Fibroblast of skin of abdomen (primary cell): ENCODE measurements at regions not wholly inside any gene's neighbourhood (a gene's known extent, or its start where the extent isn't known, plus 50 kb on each side); places are given as distances from the start of the nearest gene placed in this dataset.
"Not testable (repeated sequence)": the region's sequence is repeated elsewhere in the genome, so short reads cannot be mapped to it uniquely, and the experiment has no call there.

Experiments used
- DNase-seq: peaks from one replicate; pipeline ENCODE4 v3.0.0-alpha.2; 2013

- DNase-seq = no peak
Measured at GRCh38 chr10:16234916-16235315, 201.9 kb upstream of the PTER start.

DNA sequence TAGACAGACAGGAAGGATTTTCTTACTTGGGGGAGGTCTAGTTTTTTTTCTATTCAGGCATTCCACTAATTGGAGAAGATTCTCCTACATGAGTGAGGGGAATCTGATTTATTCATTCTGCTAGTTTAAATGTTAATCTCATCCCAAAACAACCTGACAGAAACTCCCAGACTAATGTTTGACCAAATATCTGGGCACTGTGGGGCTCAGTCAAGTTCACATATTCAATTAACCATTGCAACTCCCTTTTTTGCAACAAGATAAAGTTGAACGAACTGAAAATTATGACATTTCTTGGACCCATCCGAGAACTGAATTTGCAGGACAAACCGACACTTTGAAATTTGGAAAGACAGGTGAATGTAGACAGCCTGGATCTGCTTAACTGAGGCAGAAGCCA, 194.4 kb upstream of the PTER start:
- no peak for DNase-seq

DNA sequence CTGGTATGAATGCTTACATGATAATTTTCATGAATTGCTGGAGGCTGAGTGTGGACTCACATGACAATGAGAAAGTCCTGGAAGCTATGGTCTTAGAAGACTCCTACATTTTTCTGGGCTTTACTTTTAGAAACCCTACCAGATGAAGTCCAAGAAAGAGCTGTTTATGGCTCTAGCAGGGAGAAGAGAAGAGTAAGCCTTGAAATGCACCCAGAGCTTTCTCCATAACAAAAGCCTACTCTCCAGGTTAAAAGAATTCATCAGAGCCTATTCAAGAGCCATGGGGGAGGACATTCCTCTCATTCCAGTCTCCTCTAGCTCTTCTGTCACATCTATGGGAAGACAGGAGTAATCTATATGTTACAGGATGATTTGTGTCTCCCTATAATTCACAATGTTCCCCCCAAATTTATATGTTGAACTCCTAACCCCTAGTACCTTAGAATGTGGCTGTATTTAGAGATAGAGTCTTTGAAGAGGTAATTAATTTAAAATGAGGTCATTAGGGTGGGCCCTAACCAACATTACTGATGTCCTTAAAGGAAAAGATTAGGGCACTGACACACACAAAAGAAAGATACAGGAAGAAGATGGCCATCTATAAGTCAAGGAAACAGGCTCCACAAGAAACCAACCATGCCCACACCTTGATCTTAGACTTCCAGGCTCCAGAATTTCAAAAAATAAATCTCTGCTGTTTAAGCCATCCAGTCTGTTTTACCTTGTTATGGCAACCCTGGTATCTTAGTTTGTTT, 193.8 kb upstream of the PTER start:
- no peak for DNase-seq

- not testable (repeated sequence) for DNase-seq
Measured at GRCh38 chr10:16250136-16250535, 186.7 kb upstream of the PTER start.

- no peak for DNase-seq
Measured at GRCh38 chr10:16256336-16256735, 180.5 kb upstream of the PTER start.

GRCh38 chr10:16258291-16259040, 178.3 kb upstream of the PTER start:
- no peak for DNase-seq

DNA sequence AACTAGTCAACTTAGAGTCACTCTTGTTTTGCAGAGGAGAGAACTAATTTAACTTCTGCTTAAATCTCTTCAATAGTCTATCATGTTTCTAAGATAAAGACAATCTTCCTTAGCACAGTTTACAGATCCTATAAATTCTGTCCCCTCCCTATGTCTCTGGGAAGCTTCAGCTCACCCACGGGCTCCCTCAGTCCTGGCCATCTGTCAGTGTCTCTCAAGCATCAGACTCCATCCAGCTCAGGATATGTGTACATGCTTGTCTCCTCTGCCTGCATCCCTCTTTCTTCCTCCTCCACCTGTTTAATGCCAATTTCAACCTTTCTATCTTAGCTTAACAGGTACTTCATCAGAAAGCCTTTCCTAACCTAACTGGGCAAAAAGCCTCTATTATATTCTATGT, 177.1 kb upstream of the PTER start:
- no peak for DNase-seq

- DNase-seq = no peak
Measured at GRCh38 chr10:16260388-16260787, 176.4 kb upstream of the PTER start.

DNA sequence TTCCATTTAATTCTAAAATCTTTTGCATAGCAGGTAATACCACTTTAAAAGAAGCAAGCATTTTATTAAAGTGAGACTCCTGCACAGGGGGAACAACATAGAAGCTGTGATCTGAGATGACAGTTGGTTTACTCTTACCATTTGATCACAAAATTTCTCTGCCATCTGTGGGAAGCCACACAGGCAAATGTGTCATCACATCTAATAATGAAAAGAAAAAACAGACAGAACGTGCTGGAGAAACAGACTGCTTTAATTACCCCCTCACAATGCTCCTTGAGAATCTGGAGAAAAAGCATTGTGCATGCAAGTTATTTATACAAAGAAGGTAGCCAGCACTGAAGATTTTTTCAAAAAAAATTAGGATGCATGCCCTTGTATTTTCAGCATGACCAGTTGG, 165.2 kb upstream of the PTER start:
- no peak for DNase-seq

GRCh38 chr10:16274911-16275310, 161.9 kb upstream of the PTER start:
- DNase-seq = no peak

GRCh38 chr10:16280595-16280994, 156.2 kb upstream of the PTER start:
- DNase-seq = no peak

DNA sequence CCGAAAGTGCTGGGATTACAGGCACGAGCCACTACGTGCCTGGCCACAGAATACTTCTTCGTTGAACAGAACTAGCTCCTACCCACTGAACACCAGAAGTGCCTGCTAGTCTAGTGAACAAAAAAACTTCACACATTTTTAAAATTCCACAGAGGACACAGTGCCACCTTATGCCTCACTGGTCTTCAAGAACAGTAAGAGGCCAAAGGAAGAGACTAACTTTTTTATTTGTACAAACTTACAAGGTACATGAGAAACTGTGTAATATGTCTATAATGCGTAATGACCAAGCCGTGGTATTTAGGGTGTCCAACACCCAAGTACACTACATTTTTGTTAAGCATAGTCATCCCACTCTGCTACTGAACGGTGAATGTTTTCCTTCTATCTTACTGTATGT, 144.4 kb upstream of the PTER start:
- no peak for DNase-seq

DNA sequence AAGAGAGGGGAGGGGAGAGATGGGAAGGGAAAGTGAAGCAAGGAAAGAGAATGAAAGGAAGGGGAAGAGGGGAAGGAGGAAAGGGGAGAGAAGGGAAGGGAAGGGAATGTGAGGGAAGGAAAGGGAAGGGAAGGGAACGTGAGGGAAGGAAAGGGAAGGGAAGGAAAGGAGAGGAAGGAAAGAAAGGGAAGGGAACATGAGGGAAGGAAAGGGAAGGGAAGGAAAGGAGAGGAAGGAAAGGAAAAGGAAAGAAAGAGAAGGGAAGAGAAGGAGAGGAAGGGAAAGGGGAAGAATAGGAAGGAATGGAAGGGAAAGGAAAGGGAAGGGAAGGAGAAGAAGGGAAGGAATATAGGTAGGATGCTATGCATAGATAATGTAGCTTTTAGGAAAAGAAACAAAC, 139.7 kb upstream of the PTER start:
- DNase-seq = no peak

DNA sequence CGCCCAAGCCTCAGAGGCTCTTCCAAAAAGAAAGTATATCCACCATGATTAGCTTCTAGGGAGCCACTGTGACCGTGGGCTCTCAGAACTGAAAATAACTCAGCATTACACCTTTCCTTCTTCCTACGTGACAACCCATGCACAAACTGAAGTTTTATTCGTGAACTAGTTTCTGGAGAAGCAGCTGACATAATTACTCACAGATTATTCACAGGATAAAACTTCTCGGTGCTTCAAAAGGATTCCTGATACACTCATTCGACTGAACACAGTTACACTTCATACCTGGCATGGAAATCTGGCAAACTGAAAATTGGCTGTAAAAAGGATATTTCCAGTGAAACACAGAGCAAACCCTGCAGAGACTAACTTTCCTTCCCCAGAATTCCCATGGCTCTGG, 139.2 kb upstream of the PTER start:
- no peak for DNase-seq

DNA sequence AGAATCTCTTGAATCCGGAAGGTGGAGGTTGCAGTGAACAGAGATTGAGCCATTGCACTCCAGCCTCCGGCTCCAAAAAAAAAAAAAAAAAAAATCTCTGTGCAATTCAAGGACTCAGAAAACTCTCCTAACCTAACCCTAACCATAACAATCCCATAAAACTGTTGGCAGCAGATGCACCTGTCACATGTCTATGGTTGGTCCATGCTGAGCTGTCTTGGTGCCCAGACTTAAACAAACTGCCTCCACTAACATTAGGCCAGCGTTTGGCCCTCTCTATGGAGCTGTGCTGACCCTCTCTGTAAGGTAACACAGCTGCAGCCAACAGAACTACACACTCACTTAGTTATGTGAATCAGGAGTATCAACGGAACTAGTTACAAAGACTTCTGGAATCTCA, 132.5 kb upstream of the PTER start:
- no peak for DNase-seq

GRCh38 chr10:16310440-16310839, 126.4 kb upstream of the PTER start:
- DNase-seq = no peak

DNA sequence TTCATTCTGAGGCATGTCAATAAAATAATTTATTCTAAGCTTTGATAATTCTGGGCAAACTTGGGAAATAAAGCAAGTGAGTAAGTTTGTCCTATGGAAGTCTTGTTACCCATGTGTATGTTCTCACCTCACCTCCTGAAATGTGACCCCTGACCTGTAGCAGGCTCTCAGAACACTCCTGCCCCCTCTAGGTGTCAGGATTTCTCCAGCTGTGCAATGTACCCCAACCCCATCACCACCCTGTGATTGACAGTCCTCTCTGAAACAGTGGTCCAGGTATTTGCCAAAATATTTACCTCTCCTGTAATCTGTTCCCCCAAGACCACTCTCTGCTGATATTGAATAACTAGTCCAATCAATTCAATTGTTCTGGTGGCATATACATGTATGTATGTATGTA, 122.6 kb upstream of the PTER start:
- no peak for DNase-seq

DNA sequence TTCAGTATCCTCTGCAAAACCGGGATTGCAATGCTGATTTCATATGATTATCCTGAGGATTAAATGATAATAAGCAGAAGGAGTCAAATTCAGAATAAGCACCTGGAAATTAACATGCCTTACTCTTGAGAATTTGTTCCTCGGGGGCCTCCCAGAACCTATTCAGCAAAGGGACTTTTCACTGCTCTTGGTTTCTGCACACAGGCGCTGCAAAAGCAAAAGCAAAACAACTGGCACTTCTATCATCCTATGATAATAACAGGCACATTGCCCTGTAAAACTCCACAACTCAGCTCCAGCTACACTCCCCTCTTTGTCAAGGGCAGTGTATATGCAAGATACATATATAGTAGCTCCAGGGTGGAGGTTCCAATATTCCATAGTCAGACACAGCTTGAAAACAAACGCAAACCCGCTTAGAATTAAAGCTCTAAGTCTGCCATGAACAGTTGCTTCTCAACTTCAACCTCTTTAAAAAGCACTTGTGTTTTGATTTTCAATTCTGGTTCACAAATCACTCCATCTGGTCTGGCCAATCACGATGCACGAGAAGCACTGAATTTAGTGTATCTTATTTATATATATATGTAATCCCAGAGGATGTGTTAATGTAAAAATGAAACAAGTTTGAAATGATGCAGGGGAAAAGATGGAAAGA, 119.9 kb upstream of the PTER start:
- DNase-seq = no peak

DNA sequence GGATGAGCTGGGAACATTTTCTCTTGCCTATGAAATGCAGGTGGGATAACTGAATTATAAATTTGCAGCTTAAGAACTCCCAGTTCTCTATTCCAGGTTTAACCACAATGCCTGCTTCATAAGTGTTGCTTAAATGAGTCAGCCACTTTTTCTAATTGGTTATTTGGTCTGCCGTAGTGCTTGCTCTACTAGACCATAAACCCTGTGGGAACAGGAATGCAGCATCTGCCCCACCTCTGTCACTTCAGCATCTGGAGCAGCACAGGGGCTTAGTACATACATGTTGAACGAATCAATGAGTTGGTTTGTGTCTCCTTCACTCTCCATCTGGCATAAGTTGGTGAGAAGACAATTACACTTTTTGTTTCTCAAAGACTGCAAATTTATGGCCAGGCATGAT, 95.2 kb upstream of the PTER start:
- no peak for DNase-seq

- DNase-seq = no peak
Measured at GRCh38 chr10:16348891-16349290, 87.9 kb upstream of the PTER start.

- no peak for DNase-seq
Measured at GRCh38 chr10:16352146-16352545, 84.7 kb upstream of the PTER start.

DNA sequence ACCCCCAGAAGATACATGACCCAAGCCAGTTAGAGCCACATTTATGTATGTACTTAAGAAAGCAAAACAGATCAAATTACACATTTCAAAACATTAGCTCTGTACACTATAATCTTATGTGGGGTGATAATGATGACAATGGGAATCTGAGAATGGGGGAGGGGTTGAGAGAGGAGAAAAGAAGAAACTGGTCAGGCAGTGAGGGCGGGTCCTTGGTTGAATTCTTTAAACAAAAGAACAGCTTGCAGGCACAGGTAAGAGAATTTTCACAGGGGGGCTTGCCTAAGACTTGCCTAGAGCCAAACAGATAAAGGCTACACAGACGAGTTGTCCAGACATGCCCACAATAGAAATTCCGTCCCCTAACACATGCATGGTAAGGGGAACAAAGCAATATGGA, 76.8 kb upstream of the PTER start:
- no peak for DNase-seq

GRCh38 chr10:16360425-16360824, 76.4 kb upstream of the PTER start:
- no peak for DNase-seq

DNA sequence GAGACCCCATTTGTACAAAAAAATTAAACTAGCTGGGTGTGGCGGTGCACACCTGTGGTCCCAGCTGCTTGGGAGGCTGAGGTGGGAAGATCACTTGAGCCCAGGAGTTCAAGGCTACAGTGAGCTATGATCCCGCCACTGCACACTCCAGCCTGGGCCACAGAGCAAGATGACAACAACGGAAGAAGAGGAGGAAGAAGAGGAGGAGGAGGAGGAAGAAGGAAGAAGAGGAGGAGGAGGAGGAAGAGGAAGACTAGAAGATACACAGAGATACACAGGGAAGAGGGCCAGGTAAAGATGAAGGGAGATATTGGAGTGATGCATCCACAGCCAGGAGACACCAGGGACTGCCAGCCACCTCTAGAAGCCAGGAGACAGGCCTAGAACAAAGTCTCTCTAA, 75.7 kb upstream of the PTER start:
- DNase-seq = no peak
